Neuron (in vitro differentiated cells): ENCODE measurements at regions not wholly inside any gene's neighbourhood (a gene's known extent, or its start where the extent isn't known, plus 50 kb on each side); places are given as distances from the start of the nearest gene placed in this dataset.

Experiments
- H2AFZ ChIP-seq: one replicate; pipeline ENCODE4 v1.6.1; 2013; ENCODE audit warnings: low read depth, mild to moderate bottlenecking, inconsistent platforms, low read length, moderate library complexity
- H3K27me3 ChIP-seq: one replicate; pipeline ENCODE4 v1.6.1; 2013; ENCODE audit warnings: low read length; ENCODE audit not compliant: insufficient read depth
- H3K36me3 ChIP-seq: one replicate; pipeline ENCODE4 v1.6.1; 2013; ENCODE audit warnings: low read length; ENCODE audit not compliant: insufficient read depth
- H3K4me1 ChIP-seq: one replicate; pipeline ENCODE4 v1.6.1; 2013; ENCODE audit warnings: low read length; ENCODE audit not compliant: insufficient read depth
- H3K4me3 ChIP-seq: 2 replicates; pipeline ENCODE4 v1.5.1; 2013; ENCODE audit warnings: mild to moderate bottlenecking, low read length, moderate library complexity
- H3K9me3 ChIP-seq: one replicate; pipeline ENCODE4 v1.6.1; 2013; ENCODE audit warnings: low read length

DNA sequence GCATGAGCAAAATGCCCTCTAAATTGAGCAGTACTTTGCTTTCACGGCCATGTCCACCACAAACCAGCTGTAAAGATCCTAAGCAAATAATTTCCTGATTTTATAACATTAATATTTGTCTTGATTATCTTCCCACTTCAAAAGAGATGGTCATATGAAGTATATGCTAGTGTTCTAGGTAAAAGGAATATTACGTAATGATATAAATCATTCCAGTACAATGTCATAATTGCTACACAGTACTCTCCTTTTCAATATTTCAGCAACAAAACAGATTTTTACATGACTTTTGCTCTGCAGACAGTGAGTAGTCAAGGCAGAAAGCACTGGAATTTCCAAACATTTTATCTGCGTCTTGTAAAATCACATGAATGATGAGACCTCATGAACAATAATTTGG is 572.8 kb upstream of the FRG1 start:
- no peaks in the 10 kb centered on the region for H3K36me3 ChIP-seq
- no peak overlapping the region for H3K4me3 ChIP-seq
- H3K27me3 ChIP-seq: no peaks in the 10 kb centered on the region

DNA sequence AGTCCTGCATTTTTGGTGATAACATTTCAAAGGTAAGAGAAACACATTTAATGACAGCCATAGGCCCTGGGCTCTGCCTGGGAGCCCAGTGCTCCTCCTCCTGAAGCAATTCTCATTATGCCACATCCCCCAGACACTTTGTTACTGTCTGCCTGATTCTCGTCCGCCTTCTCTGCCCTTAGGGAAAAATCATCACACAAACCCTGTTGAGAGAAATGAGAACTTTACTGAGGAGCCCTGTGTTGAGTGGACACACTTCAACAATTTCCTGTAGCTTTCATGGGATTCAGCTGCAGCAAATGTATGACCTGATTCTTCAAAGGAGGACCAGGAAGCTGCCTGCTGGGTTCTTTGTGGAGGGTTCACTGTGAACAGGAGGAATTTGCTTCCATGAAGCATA is 566.5 kb upstream of the FRG1 start:
- Histone ChIP-seq H3K36me3 (no peaks in the 10 kb centered on the region), H3K9me3 (no peaks in the 10 kb centered on the region), H2AFZ (no peak overlapping the region), H3K4me3 (no peak overlapping the region), H3K27me3 (no peaks in the 10 kb centered on the region), H3K4me1 (no peaks in the 10 kb centered on the region)

More for the DNA sequence above, 572.8 kb upstream of the FRG1 start:
- Histone ChIP-seq H2AFZ (no peak overlapping the region), H3K9me3 (no peaks in the 10 kb centered on the region), H3K4me1 (no peaks in the 10 kb centered on the region)

DNA sequence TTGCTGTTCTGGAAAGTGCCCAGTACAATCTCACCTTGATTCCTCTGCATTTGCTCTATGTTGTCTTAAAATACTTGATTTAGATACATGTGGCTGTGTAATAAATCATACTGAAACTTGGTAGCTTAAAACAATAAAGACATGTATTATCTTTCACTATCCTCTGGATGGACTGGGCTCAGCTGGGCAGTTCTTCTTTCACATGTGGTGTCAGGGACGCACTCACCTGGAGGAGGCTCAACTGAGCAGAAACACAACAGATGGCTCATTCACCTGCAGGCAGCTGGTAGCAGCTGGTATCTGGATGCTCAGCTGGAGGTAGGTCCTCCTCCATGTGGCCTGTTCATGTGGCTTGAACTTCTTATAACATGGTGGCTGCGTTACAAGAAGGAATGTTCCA is 563.8 kb upstream of the FRG1 start:
- Histone ChIP-seq H2AFZ (no peak overlapping the region), H3K4me1 (no peaks in the 10 kb centered on the region), H3K9me3 (no peaks in the 10 kb centered on the region), H3K27me3 (no peaks in the 10 kb centered on the region), H3K4me3 (no peak overlapping the region), H3K36me3 (no peaks in the 10 kb centered on the region)

DNA sequence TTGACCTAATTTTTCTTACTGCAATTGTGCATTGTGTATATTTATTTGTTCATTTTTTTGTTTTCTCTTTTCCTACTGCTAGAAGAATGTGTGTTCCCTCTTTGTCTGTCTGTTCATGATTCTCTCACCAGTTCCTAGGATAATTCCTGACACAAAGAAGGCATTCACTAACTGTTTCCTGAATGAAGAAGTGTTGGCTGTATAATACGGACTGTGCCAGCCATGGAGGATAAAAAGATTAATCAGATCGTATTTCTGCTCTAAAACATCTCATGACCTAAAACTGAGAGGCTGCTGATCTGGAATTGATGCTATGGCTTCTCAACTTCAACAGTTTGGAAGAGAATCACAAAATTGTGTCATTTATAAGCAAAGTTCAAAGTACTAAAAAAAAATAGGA is 563.1 kb upstream of the FRG1 start:
- Histone ChIP-seq H3K4me3 (no peak overlapping the region), H2AFZ (no peak overlapping the region), H3K9me3 (no peaks in the 10 kb centered on the region), H3K36me3 (no peaks in the 10 kb centered on the region), H3K4me1 (no peaks in the 10 kb centered on the region), H3K27me3 (no peaks in the 10 kb centered on the region)

DNA sequence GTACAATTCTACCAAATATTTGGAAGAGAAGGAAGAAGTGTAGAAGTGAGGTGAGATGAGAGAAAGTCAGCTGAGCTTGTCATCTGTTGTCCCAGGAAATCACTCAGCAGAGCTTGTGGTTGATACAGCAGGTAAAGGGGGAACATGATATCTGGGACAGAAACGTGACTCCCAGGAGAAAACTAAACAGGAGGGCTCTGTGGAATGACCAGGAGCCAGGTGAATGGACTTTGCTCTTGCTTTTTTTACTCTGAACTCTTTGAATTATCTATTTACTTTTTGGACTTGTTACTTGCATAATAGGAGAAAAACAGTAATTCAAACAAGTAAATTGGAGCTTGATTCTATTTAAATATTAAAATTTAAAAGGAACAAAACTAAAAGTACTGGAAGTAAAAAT is 555.6 kb upstream of the FRG1 start:
- H3K9me3 ChIP-seq: no peaks in the 10 kb centered on the region
- H3K36me3 ChIP-seq: no peaks in the 10 kb centered on the region
- no peaks in the 10 kb centered on the region for H3K27me3 ChIP-seq
- no peak overlapping the region for H3K4me3 ChIP-seq
- no peaks in the 10 kb centered on the region for H3K4me1 ChIP-seq
- no peak overlapping the region for H2AFZ ChIP-seq

DNA sequence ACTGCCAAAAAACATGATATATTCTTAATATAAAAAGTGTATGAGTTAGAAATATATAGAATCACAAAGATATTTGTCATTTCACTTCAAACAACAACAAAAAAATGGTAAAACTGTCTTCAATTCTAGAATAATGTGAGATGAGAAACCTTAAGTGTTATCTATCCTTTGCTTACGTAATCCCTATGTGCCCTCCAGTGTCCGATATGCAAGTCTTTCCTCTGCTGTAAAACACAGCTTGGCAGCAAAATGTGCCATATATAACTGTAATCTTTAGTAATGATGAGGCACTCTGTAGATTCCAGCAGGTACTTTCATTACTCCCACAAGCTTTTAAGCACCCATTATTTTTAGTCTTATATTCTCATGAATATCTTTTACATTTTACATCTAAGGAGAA is 555.1 kb upstream of the FRG1 start:
- Histone ChIP-seq H3K4me3 (no peak overlapping the region), H3K9me3 (no peaks in the 10 kb centered on the region), H3K36me3 (no peaks in the 10 kb centered on the region), H2AFZ (no peak overlapping the region), H3K27me3 (no peaks in the 10 kb centered on the region), H3K4me1 (no peaks in the 10 kb centered on the region)

DNA sequence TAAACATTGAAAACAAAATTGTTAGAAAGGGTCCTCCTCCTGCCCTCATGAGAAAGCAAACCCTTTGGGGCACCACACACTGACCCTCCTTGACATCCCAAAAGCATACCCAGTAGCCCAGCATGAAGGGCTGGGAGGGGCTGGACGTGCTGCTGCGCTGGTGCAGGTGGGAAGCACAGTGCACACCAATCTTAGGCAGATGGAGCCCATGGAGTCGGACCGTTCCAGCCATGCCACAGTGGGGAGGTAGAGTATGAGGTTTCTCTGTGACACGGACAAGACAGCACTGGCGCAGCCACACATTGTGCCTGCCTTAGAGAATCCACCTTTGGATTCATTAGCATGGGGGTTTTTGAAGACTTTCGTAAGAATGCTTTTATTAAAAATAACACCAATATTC is 544.2 kb upstream of the FRG1 start:
- no peak overlapping the region for H3K4me3 ChIP-seq
- no peaks in the 10 kb centered on the region for H3K36me3 ChIP-seq
- H3K27me3 ChIP-seq: no peaks in the 10 kb centered on the region
- H3K4me1 ChIP-seq: no peaks in the 10 kb centered on the region
- H3K9me3 ChIP-seq: no peaks in the 10 kb centered on the region
- no peak overlapping the region for H2AFZ ChIP-seq

DNA sequence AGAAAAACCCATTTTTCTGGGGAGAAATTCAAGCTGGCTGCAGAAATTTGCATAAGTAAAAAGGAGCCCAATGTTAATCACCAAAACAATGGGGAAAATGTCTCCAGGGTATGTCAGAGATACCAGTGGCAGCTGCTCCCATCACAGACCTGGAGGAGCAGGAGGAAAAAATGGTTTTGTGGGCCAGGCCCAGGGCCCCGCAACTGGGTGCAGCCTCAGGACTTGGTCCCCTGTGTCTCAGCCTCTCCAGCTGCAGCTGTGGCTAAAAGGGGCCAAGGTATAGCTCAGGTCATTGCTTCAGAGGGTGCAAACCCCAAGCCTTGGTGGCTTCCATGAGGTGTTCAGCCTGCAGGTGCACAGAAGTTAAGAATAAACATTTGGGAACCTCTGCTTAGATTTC is 536.4 kb upstream of the FRG1 start:
- Histone ChIP-seq H3K27me3 (no peaks in the 10 kb centered on the region), H3K36me3 (no peaks in the 10 kb centered on the region), H2AFZ (no peak overlapping the region), H3K9me3 (no peaks in the 10 kb centered on the region), H3K4me3 (no peak overlapping the region), H3K4me1 (no peaks in the 10 kb centered on the region)

DNA sequence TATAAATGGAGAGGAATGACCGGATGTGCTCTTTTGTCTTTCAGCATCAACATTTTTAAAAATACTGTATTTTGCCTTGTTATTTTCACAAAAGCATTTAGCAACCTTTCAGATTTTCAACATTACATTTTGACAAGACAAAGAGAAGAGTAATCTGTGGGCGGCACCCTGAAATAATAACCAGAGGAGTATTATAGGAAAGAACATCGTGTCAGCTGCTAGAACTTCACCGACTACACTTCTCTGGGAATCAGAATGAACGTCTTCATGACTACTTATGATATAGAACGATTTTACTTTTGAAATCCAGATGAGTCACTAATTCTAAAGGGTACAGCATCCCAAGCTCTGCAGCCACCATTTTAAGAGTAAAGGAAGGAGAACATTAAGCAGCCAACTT is 531.5 kb upstream of the FRG1 start:
- no peak overlapping the region for H3K4me3 ChIP-seq
- no peak overlapping the region for H2AFZ ChIP-seq
- no peaks in the 10 kb centered on the region for H3K9me3 ChIP-seq
- H3K4me1 ChIP-seq: no peaks in the 10 kb centered on the region
- H3K27me3 ChIP-seq: no peaks in the 10 kb centered on the region
- no peaks in the 10 kb centered on the region for H3K36me3 ChIP-seq

DNA sequence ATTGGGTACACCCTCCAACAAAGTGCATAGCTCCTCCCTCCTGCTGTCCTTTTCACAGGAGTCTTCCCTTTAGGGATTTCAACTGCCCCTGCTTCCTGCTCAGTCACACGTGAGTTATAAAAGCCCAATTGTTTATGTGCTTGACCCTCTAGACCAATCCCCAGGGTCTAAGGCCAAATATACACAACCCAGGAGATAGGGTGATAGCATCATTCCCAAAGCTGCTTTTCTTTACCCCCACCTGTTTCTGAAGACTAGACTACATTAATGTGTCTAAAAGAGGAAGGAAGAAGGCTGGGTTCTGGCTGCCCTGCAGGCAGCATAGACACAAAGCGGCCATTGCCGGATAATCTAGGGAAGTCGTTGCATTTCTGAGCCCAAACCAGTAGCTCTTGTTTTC is 526.7 kb upstream of the FRG1 start:
- Histone ChIP-seq H3K9me3 (no peaks in the 10 kb centered on the region), H3K36me3 (no peaks in the 10 kb centered on the region), H2AFZ (no peak overlapping the region), H3K4me3 (no peak overlapping the region), H3K4me1 (no peaks in the 10 kb centered on the region), H3K27me3 (no peaks in the 10 kb centered on the region)

DNA sequence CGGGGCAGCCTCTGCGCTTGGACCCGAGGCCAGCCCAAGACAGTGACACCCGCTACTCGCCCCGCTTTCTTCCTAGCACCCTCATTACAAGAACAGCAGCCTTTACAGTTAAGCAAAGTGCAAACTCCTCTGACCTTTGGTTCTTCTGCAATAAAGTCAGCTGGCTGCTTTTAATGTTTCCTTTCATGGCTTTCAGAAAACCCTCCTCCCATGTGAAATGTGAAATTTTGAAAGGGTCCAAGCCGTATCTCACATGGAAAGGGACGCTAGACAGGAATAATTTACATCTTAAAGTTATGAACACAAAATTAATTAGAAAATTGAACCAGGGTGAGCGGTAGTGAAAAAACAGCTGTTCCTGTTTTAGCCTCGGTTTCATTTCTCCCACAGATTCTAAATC is 520.1 kb upstream of the FRG1 start:
- no peak overlapping the region for H3K4me3 ChIP-seq
- H3K4me1 ChIP-seq: no peaks in the 10 kb centered on the region
- no peaks in the 10 kb centered on the region for H3K36me3 ChIP-seq
- no peaks in the 10 kb centered on the region for H3K9me3 ChIP-seq
- H3K27me3 ChIP-seq: no peaks in the 10 kb centered on the region
- H2AFZ ChIP-seq: no peak overlapping the region

DNA sequence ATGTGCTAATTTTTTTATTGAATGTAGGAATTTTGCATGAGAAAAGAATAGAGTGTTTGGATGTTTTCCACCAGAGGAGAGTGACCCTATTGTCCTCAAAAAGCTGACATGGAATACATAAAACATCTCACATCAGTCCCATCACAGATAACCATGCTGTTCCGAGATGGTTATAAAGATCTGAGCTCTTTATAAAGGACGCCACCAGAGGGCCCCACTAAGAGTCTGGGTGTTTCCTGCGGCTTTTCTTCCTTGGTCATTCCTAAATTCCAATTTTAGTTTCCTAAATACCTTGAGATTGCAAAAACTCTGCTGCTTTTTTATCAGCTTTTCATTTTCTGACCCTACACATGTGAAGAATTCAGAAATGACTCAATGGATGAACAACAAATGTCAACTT is 504.5 kb upstream of the FRG1 start:
- H3K4me1 ChIP-seq: no peaks in the 10 kb centered on the region
- H3K27me3 ChIP-seq: no peaks in the 10 kb centered on the region
- H3K4me3 ChIP-seq: no peak overlapping the region
- H3K9me3 ChIP-seq: no peaks in the 10 kb centered on the region
- no peaks in the 10 kb centered on the region for H3K36me3 ChIP-seq
- no peak overlapping the region for H2AFZ ChIP-seq

DNA sequence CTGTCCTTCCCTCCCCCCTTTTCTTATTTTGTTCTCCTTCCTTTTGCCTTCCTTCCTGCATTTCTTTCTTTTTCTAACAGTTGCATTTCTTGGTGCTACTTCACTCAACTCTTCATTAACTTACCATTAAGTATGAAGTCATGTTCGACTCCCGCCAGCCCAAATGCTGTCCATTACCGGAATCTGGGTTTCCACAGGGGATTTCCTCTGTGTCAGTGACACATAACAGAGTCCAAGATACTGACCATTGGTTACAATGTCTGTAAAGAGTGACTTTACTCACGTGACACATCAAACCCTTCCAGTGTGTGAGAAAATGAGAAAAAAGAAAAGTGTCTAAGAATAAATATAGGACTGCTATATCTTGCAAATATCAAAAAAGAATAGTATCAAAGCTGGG is 500.0 kb upstream of the FRG1 start:
- H3K36me3 ChIP-seq: no peaks in the 10 kb centered on the region
- no peak overlapping the region for H2AFZ ChIP-seq
- H3K27me3 ChIP-seq: no peaks in the 10 kb centered on the region
- no peaks in the 10 kb centered on the region for H3K9me3 ChIP-seq
- no peaks in the 10 kb centered on the region for H3K4me1 ChIP-seq
- no peak overlapping the region for H3K4me3 ChIP-seq

DNA sequence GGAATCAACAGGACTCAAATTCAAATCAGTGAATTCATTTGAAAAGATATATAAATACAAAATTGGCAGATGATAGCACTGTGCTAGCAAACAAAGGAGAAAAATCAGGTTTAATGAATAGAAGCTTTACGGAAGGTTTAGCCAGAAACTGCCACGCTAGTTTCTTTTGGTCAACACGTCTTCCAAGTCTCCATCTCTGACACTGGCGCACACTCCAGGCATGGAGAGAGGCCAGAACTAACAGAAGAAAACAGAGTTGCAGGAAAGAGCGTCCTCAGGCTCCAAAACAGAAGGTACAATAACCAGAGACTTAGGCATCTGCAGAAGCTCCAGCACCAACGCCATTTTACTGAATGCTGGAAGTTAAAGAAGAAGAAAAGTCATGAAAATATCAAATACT is 497.3 kb upstream of the FRG1 start:
- Histone ChIP-seq H2AFZ (no peak overlapping the region), H3K4me1 (no peaks in the 10 kb centered on the region), H3K9me3 (no peaks in the 10 kb centered on the region), H3K27me3 (no peaks in the 10 kb centered on the region), H3K36me3 (no peaks in the 10 kb centered on the region), H3K4me3 (no peak overlapping the region)
